GM23338 (cell line): ENCODE measurements at regions not wholly inside any gene's neighbourhood (a gene's known extent, or its start where the extent isn't known, plus 50 kb on each side); places are given as distances from the start of the nearest gene placed in this dataset.

Experiments
- ATAC-seq: fragments of 200-7000 bp; cut with Tn5 transposase; 3 replicates; pipeline ENCODE4 v1.9.1; 2020
- DNase-seq: peaks from one replicate; pipeline ENCODE4 v3.0.0-alpha.2; 2015; ENCODE audit warnings: low spot score
- H2AFZ ChIP-seq: fragments of 200-600 bp; sonication (generic); 2 replicates; pipeline ENCODE4 v1.8.0; 2016; ENCODE audit warnings: antibody characterized with exemption, mild to moderate bottlenecking, moderate library complexity
- H3F3A ChIP-seq: fragments of 200-600 bp; sonication (generic); replicated peaks from 2 replicates; pipeline ENCODE4 v1.8.0; 2017; ENCODE audit warnings: antibody characterized with exemption, mixed run types, low read depth
- H3K27ac ChIP-seq: fragments of 200-600 bp; sonication (generic); 2 replicates; pipeline ENCODE4 v1.6.1; 2016; ENCODE audit warnings: low read depth
- H3K27me3 ChIP-seq: fragments of 200-600 bp; sonication (generic); 2 replicates; pipeline ENCODE4 v1.8.0; 2016; ENCODE audit warnings: mild to moderate bottlenecking, mixed run types, moderate library complexity; ENCODE audit not compliant: insufficient read depth
- H3K36me3 ChIP-seq: fragments of 200-600 bp; sonication (generic); 2 replicates; pipeline ENCODE4 v1.8.0; 2016; ENCODE audit warnings: mild to moderate bottlenecking; ENCODE audit not compliant: insufficient read depth
- H3K4me1 ChIP-seq: fragments of 200-600 bp; sonication (generic); 2 replicates; pipeline ENCODE4 v1.8.0; 2016; ENCODE audit warnings: mild to moderate bottlenecking, moderate library complexity; ENCODE audit not compliant: insufficient read depth
- H3K4me2 ChIP-seq: fragments of 200-600 bp; sonication (generic); 2 replicates; pipeline ENCODE4 v1.7.1; 2017; ENCODE audit warnings: mixed run types
- H3K4me3 ChIP-seq: fragments of 200-600 bp; sonication (generic); 2 replicates; pipeline ENCODE4 v1.6.1; 2016; ENCODE audit warnings: mixed run types
- H3K79me2 ChIP-seq: fragments of 200-600 bp; sonication (generic); replicated peaks from 2 replicates; pipeline ENCODE4 v1.8.0; 2017; ENCODE audit warnings: mild to moderate bottlenecking; ENCODE audit not compliant: insufficient read depth
- H3K9me2 ChIP-seq: fragments of 200-600 bp; sonication (generic); 2 replicates; pipeline ENCODE4 v1.8.0; 2017; ENCODE audit not compliant: insufficient read depth
- H4K20me1 ChIP-seq: fragments of 200-600 bp; sonication (generic); replicated peaks from 2 replicates; pipeline ENCODE4 v1.8.0; 2017; ENCODE audit warnings: mild to moderate bottlenecking; ENCODE audit not compliant: insufficient read depth
- H3K27ac Mint-ChIP-seq: 2 replicates; pipeline ENCODE4 v1.8.0; 2020; ENCODE audit warnings: inconsistent platforms, mild to moderate bottlenecking, moderate library complexity, mixed read lengths
- H3K27me3 Mint-ChIP-seq: 3 replicates; pipeline ENCODE4 v1.8.0; 2022; ENCODE audit warnings: low read depth, mild to moderate bottlenecking, moderate library complexity, mixed read lengths, inconsistent platforms; ENCODE audit not compliant: insufficient read depth, poor library complexity
- H3K36me3 Mint-ChIP-seq: 3 replicates; pipeline ENCODE4 v1.8.0; 2021; ENCODE audit warnings: low read depth, mild to moderate bottlenecking, inconsistent platforms, moderate library complexity, mixed read lengths
- H3K4me1 Mint-ChIP-seq: 3 replicates; pipeline ENCODE4 v1.8.0; 2020; ENCODE audit warnings: mild to moderate bottlenecking, inconsistent platforms, mixed read lengths
- H3K4me3 Mint-ChIP-seq: 3 replicates; pipeline ENCODE4 v1.8.0; 2021; ENCODE audit warnings: moderate library complexity, mild to moderate bottlenecking, inconsistent platforms, mixed read lengths
- H3K9me3 Mint-ChIP-seq: 3 replicates; pipeline ENCODE4 v1.8.0; 2020; ENCODE audit warnings: moderate library complexity, mild to moderate bottlenecking, inconsistent platforms, mixed read lengths
- CREB1 ChIP-seq: fragments of 250-450 bp; sonication (Bioruptor Pico); IDR thresholded peaks from 2 replicates; pipeline ENCODE4 v1.5.0; 2020; ENCODE audit warnings: low read depth, mild to moderate bottlenecking, moderate library complexity
- ETS1 ChIP-seq: IDR thresholded peaks from 2 replicates; pipeline ENCODE4 v1.6.1; 2016; ENCODE audit warnings: antibody characterized with exemption
- EZH2 ChIP-seq: fragments of 200-600 bp; sonication (generic); IDR thresholded peaks from one replicate; pipeline ENCODE4 v1.8.0; 2017; ENCODE audit warnings: antibody characterized with exemption, mild to moderate bottlenecking, low read depth; ENCODE audit not compliant: unreplicated experiment
- EZH2phosphoT487 ChIP-seq: fragments of 200-600 bp; sonication (generic); IDR thresholded peaks from one replicate; pipeline ENCODE4 v1.8.1; 2018; ENCODE audit warnings: antibody characterized with exemption; ENCODE audit not compliant: unreplicated experiment
- JUNB ChIP-seq: IDR thresholded peaks from one replicate; pipeline ENCODE4 v1.6.1; 2016; ENCODE audit warnings: antibody characterized with exemption; ENCODE audit not compliant: unreplicated experiment
- NANOG ChIP-seq: IDR thresholded peaks from 2 replicates; pipeline ENCODE4 v1.6.1; 2016; ENCODE audit warnings: antibody characterized with exemption, borderline replicate concordance
- POLR2AphosphoS5 ChIP-seq: IDR thresholded peaks from 2 replicates; pipeline ENCODE4 v1.6.1; 2016; ENCODE audit warnings: antibody characterized with exemption, low read depth
- STAT1 ChIP-seq: IDR thresholded peaks from one replicate; pipeline ENCODE4 v1.6.1; 2016; ENCODE audit warnings: antibody characterized with exemption; ENCODE audit not compliant: unreplicated experiment
- ZNF114 ChIP-seq: fragments of 250-450 bp; sonication (Bioruptor Pico); IDR thresholded peaks from 2 replicates; pipeline ENCODE4 v1.5.0; 2020; ENCODE audit warnings: mild to moderate bottlenecking, moderate library complexity
- ZNF331 ChIP-seq: fragments of 250-450 bp; sonication (Bioruptor Pico); IDR thresholded peaks from 2 replicates; pipeline ENCODE4 v1.5.0; 2020; ENCODE audit warnings: low read depth, mild to moderate bottlenecking, moderate library complexity
- TF ChIP-seq, protein P1 (sequence below), 2 experiments: fragments of 200-600 bp in 1 of 2; sonication (generic) in 1 of 2; conservative IDR thresholded peaks; 2 replicates each; pipeline versions ENCODE4 v1.5.1 to v1.6.1; 2016 to 2017; ENCODE audit warnings: antibody characterized with exemption in 2 of 2, low read depth in 2 of 2, mild to moderate bottlenecking in 2 of 2, moderate library complexity in 1 of 2
- TF ChIP-seq, protein P2 (sequence below): IDR thresholded peaks from one replicate; pipeline ENCODE4 v1.6.1; 2018; ENCODE audit warnings: antibody characterized with exemption; ENCODE audit not compliant: unreplicated experiment
- TF ChIP-seq, protein P3 (sequence below): fragments of 250-450 bp; sonication (Bioruptor Pico); IDR thresholded peaks from 2 replicates; pipeline ENCODE4 v1.5.0; 2020; ENCODE audit warnings: mild to moderate bottlenecking, moderate library complexity

- Histone ChIP-seq H3K4me1 (peaks cover 12% of the 10 kb centered on the region), H3K4me3 (no peak overlapping the region), H3K27ac (no peak overlapping the region), H3K36me3 (no peaks in the 10 kb centered on the region), H3K9me2 (peaks cover 18% of the 10 kb centered on the region; the same call in 1 of the 2 replicates), H3K4me2 (no peak overlapping the region), H3K79me2 (no peaks in the 10 kb centered on the region), H4K20me1 (no peaks in the 10 kb centered on the region), H2AFZ (no peak overlapping the region), H3F3A (no peaks in the 10 kb centered on the region), H3K27me3 (no peaks in the 10 kb centered on the region)
- TF ChIP-seq, protein P1, sequence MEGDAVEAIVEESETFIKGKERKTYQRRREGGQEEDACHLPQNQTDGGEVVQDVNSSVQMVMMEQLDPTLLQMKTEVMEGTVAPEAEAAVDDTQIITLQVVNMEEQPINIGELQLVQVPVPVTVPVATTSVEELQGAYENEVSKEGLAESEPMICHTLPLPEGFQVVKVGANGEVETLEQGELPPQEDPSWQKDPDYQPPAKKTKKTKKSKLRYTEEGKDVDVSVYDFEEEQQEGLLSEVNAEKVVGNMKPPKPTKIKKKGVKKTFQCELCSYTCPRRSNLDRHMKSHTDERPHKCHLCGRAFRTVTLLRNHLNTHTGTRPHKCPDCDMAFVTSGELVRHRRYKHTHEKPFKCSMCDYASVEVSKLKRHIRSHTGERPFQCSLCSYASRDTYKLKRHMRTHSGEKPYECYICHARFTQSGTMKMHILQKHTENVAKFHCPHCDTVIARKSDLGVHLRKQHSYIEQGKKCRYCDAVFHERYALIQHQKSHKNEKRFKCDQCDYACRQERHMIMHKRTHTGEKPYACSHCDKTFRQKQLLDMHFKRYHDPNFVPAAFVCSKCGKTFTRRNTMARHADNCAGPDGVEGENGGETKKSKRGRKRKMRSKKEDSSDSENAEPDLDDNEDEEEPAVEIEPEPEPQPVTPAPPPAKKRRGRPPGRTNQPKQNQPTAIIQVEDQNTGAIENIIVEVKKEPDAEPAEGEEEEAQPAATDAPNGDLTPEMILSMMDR (conservative IDR thresholded peaks at IDR 0.05; ENCODE audit: low read depth in 2 of 2) = no peak
- TF ChIP-seq, protein P2, sequence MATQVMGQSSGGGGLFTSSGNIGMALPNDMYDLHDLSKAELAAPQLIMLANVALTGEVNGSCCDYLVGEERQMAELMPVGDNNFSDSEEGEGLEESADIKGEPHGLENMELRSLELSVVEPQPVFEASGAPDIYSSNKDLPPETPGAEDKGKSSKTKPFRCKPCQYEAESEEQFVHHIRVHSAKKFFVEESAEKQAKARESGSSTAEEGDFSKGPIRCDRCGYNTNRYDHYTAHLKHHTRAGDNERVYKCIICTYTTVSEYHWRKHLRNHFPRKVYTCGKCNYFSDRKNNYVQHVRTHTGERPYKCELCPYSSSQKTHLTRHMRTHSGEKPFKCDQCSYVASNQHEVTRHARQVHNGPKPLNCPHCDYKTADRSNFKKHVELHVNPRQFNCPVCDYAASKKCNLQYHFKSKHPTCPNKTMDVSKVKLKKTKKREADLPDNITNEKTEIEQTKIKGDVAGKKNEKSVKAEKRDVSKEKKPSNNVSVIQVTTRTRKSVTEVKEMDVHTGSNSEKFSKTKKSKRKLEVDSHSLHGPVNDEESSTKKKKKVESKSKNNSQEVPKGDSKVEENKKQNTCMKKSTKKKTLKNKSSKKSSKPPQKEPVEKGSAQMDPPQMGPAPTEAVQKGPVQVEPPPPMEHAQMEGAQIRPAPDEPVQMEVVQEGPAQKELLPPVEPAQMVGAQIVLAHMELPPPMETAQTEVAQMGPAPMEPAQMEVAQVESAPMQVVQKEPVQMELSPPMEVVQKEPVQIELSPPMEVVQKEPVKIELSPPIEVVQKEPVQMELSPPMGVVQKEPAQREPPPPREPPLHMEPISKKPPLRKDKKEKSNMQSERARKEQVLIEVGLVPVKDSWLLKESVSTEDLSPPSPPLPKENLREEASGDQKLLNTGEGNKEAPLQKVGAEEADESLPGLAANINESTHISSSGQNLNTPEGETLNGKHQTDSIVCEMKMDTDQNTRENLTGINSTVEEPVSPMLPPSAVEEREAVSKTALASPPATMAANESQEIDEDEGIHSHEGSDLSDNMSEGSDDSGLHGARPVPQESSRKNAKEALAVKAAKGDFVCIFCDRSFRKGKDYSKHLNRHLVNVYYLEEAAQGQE = no peak
- TF ChIP-seq ZNF331 (CRISPR knock-in tag) (no peak), EZH2phosphoT487 (no peak), ZNF114 (CRISPR knock-in tag) (no peak), ETS1 (no peak), POLR2AphosphoS5 (no peak), NANOG (no peak), CREB1 (CRISPR knock-in tag) (no peak), STAT1 (no peak), EZH2 (no peak), JUNB (no peak)
- TF ChIP-seq, protein P3, sequence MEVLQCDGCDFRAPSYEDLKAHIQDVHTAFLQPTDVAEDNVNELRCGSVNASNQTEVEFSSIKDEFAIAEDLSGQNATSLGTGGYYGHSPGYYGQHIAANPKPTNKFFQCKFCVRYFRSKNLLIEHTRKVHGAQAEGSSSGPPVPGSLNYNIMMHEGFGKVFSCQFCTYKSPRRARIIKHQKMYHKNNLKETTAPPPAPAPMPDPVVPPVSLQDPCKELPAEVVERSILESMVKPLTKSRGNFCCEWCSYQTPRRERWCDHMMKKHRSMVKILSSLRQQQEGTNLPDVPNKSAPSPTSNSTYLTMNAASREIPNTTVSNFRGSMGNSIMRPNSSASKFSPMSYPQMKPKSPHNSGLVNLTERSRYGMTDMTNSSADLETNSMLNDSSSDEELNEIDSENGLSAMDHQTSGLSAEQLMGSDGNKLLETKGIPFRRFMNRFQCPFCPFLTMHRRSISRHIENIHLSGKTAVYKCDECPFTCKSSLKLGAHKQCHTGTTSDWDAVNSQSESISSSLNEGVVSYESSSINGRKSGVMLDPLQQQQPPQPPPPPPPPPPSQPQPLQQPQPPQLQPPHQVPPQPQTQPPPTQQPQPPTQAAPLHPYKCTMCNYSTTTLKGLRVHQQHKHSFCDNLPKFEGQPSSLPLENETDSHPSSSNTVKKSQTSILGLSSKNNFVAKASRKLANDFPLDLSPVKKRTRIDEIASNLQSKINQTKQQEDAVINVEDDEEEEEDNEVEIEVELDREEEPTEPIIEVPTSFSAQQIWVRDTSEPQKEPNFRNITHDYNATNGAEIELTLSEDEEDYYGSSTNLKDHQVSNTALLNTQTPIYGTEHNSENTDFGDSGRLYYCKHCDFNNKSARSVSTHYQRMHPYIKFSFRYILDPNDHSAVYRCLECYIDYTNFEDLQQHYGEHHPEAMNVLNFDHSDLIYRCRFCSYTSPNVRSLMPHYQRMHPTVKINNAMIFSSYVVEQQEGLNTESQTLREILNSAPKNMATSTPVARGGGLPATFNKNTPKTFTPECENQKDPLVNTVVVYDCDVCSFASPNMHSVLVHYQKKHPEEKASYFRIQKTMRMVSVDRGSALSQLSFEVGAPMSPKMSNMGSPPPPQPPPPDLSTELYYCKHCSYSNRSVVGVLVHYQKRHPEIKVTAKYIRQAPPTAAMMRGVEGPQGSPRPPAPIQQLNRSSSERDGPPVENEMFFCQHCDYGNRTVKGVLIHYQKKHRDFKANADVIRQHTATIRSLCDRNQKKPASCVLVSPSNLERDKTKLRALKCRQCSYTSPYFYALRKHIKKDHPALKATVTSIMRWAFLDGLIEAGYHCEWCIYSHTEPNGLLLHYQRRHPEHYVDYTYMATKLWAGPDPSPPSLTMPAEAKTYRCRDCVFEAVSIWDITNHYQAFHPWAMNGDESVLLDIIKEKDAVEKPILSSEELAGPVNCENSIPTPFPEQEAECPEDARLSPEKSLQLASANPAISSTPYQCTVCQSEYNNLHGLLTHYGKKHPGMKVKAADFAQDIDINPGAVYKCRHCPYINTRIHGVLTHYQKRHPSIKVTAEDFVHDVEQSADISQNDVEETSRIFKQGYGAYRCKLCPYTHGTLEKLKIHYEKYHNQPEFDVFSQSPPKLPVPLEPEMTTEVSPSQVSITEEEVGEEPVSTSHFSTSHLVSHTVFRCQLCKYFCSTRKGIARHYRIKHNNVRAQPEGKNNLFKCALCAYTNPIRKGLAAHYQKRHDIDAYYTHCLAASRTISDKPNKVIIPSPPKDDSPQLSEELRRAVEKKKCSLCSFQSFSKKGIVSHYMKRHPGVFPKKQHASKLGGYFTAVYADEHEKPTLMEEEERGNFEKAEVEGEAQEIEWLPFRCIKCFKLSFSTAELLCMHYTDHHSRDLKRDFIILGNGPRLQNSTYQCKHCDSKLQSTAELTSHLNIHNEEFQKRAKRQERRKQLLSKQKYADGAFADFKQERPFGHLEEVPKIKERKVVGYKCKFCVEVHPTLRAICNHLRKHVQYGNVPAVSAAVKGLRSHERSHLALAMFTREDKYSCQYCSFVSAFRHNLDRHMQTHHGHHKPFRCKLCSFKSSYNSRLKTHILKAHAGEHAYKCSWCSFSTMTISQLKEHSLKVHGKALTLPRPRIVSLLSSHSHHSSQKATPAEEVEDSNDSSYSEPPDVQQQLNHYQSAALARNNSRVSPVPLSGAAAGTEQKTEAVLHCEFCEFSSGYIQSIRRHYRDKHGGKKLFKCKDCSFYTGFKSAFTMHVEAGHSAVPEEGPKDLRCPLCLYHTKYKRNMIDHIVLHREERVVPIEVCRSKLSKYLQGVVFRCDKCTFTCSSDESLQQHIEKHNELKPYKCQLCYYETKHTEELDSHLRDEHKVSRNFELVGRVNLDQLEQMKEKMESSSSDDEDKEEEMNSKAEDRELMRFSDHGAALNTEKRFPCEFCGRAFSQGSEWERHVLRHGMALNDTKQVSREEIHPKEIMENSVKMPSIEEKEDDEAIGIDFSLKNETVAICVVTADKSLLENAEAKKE (CRISPR knock-in tag) = no peak
- no peak for DNase-seq
- no peaks in the 10 kb centered on the region for H3K9me3 Mint-ChIP-seq
- no peak for ATAC-seq
- H3K27me3 Mint-ChIP-seq = peaks cover 9% of the 10 kb centered on the region
- H3K4me3 Mint-ChIP-seq = no peak overlapping the region
- H3K36me3 Mint-ChIP-seq = no peaks in the 10 kb centered on the region
- H3K27ac Mint-ChIP-seq = no peak overlapping the region
- H3K4me1 Mint-ChIP-seq = peaks cover 21% of the 10 kb centered on the region
Measured at GRCh38 chr6:40701352-40702007, 114.3 kb upstream of the LRFN2 start.
